ENCODE measurements at regions not wholly inside any gene's neighbourhood (a gene's known extent, or its start where the extent isn't known, plus 50 kb on each side); places are given as distances from the start of the nearest gene placed in this dataset.

GRCh38 chr6:74369556-74369993, 673.6 kb downstream of the CD109 start:
- no peak for TF ChIP-seq REST (IDR thresholded peaks at IDR 0.05; ENCODE audit: low read depth)
- TF ChIP-seq YY1 (IDR thresholded peaks at IDR 0.05; ENCODE audit: low read depth): no peak

- no peak for TF ChIP-seq ZBTB7A (IDR thresholded peaks at IDR 0.05; ENCODE audit: low read depth)
- no peak for TF ChIP-seq YY1 (IDR thresholded peaks at IDR 0.05; ENCODE audit: low read depth)
- no peak for TF ChIP-seq TEAD4 (IDR thresholded peaks at IDR 0.05)
- TF ChIP-seq FOXM1 (IDR thresholded peaks at IDR 0.05; ENCODE audit: borderline replicate concordance, low read depth): no peak
- TF ChIP-seq NFIC (IDR thresholded peaks at IDR 0.05): no peak
- no peak for TF ChIP-seq TAF1 (IDR thresholded peaks at IDR 0.05; ENCODE audit: low read depth)
- no peak for TF ChIP-seq MAX (IDR thresholded peaks at IDR 0.05)
- no peak for TF ChIP-seq REST (IDR thresholded peaks at IDR 0.05; ENCODE audit: low read depth)
- TF ChIP-seq USF1 (IDR thresholded peaks at IDR 0.05): no peak
- no peak for TF ChIP-seq EP300 (IDR thresholded peaks at IDR 0.05; ENCODE audit: borderline replicate concordance)
- TF ChIP-seq CEBPB (IDR thresholded peaks at IDR 0.05): no peak
- no peak for TF ChIP-seq EGR1 (IDR thresholded peaks at IDR 0.05)
- no peak for TF ChIP-seq CREB1 (IDR thresholded peaks at IDR 0.05; ENCODE audit: low read depth)
- TF ChIP-seq RAD21 (IDR thresholded peaks at IDR 0.05; ENCODE audit: low read depth): no peak
- TF ChIP-seq TCF12 (IDR thresholded peaks at IDR 0.05; ENCODE audit: low read depth): no peak
These were observed 672.7 kb downstream of the CD109 start for GRCh38 chr6:74368746-74369145.

- no peak for TF ChIP-seq CEBPB (IDR thresholded peaks at IDR 0.05)
- TF ChIP-seq EGR1 (IDR thresholded peaks at IDR 0.05): no peak
- TF ChIP-seq CREB1 (IDR thresholded peaks at IDR 0.05; ENCODE audit: low read depth): no peak
- TF ChIP-seq MAX (IDR thresholded peaks at IDR 0.05): no peak
These were observed 670.6 kb downstream of the CD109 start for GRCh38 chr6:74366634-74367033.

- TF ChIP-seq TAF1 (IDR thresholded peaks at IDR 0.05; ENCODE audit: low read depth): no peak
These were observed 666.4 kb downstream of the CD109 start for GRCh38 chr6:74362391-74362790.

- TF ChIP-seq RAD21 (IDR thresholded peaks at IDR 0.05; ENCODE audit: low read depth) (no peak), NFIC (IDR thresholded peaks at IDR 0.05) (no peak), CREB1 (IDR thresholded peaks at IDR 0.05; ENCODE audit: low read depth) (no peak), TAF1 (IDR thresholded peaks at IDR 0.05; ENCODE audit: low read depth) (no peak), YY1 (IDR thresholded peaks at IDR 0.05; ENCODE audit: low read depth) (no peak), EGR1 (IDR thresholded peaks at IDR 0.05) (no peak), TCF12 (IDR thresholded peaks at IDR 0.05; ENCODE audit: low read depth) (no peak), REST (IDR thresholded peaks at IDR 0.05; ENCODE audit: low read depth) (no peak)
These were observed 661.3 kb downstream of the CD109 start for GRCh38 chr6:74357321-74357720.

- TF ChIP-seq NFIC (IDR thresholded peaks at IDR 0.05): no peak
These were observed 660.4 kb downstream of the CD109 start for GRCh38 chr6:74356391-74356790.

Data from Ishikawa (cell line).